ENCODE measurements at regions not wholly inside any gene's neighbourhood (a gene's known extent, or its start where the extent isn't known, plus 50 kb on each side); places are given as distances from the start of the nearest gene placed in this dataset.
"Not testable (repeated sequence)": the region's sequence is repeated elsewhere in the genome, so short reads cannot be mapped to it uniquely, and the experiment has no call there.

GRCh38 chr10:4177791-4178190 is 392.8 kb upstream of the KLF6 start:
- DNase-seq, result no peak

- no peak for DNase-seq
Measured at GRCh38 chr10:4176500-4177281, 391.7 kb upstream of the KLF6 start.

GRCh38 chr10:4174197-4174596 is 389.2 kb upstream of the KLF6 start:
- peak; percentile 34 for DNase-seq

- peak; percentile 6 for DNase-seq
Measured at GRCh38 chr10:4170633-4171314, 385.8 kb upstream of the KLF6 start.

- DNase-seq, result no peak
Measured at GRCh38 chr10:4170181-4170580, 385.2 kb upstream of the KLF6 start.

DNA sequence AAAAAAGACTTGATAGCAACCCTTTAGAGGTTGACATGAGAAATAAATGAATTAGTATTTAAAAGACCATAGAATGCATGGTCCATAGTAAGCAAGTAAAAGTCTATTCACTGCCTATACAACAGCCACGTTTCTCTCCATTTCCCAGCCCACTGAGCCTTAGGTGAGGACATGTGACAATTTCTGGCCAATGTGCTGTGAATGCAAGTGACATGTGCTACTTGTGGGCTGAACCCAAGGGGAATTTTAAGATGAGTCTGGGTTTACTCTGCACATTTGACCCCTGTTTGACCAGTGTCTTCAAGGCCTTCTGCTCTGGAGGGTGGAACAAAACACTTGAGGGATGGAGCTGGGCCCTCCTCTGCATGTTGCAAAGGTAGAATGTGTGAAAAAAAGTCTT is 384.4 kb upstream of the KLF6 start:
- no peak for DNase-seq

DNA sequence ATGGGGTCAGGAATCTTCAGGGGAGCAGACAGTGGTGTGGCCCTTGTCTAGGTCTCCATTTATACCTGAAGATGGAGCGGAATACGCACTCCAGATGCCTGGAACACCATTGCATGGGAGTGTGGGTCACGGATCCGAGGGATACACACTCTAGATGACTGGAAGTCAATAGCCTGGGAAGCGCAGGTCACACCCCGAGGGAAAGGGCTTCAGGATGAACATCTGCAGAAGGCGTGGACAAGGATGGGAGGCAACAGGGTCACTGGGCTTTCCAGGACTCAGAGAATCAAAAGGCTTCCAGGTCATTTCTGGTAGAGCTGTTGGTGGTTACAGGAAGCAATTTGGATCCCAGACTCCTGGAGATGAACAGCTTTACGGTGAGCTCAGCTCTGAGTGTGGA is 382.2 kb upstream of the KLF6 start:
- DNase-seq, result no peak

DNA sequence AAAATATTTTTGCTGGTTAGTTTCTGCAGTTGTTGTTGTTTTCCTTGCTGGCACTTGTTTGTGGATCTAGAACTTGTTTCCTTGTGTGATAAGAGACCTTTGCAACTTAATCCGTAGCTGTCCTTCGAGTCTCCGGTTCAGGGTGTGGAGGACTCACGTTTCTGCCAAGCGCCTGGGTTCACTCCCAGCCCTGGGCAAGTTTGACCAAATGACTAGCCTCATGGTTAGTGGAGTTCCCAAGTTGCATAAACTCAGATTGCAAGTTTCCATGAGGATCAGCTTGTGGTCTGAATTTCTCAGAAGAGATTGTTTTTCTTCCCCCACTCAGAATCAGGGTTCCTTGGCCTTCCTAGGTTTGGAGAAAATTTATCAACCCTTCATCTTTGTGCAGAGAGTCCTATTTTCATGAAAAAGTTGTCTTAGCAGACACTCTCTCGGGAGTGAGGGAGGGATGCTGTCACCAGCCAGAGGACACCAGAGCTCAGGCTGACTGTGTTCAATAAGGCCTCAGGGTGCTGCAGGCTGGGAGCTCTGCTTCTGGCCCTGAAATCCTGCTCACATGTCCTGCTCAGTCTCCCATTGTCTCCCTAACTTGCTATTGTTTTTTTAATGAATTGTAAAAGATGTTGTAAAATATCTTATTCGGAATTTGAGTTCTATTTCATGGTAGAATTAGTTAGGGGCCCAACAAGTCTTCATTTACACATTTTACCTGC is 377.7 kb upstream of the KLF6 start:
- no peak for DNase-seq

- DNase-seq, result no peak
Measured at GRCh38 chr10:4159173-4159572, 374.2 kb upstream of the KLF6 start.

GRCh38 chr10:4154191-4154715 is 369.2 kb upstream of the KLF6 start:
- no peak for DNase-seq

- DNase-seq, result no peak
Measured at GRCh38 chr10:4151466-4151865, 366.5 kb upstream of the KLF6 start.

DNA sequence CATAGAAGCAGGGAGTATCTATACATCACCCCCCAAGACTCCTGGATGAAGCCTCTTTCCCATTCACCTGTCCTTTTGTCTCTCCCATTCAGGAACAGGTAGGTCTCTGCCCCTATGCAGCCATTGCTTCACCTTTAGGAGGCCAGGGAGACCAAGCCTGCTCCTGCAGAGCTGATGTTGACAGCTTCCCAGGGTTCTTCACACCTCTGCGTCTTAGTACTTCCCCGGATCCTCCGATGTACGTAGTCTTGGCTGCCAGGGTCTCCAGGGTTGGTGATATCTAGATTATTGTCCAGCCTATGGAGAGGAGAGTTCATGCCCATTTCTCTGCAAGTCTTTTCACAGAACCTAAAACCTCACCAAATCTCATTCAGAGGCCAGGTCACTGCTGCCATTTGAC is 365.7 kb upstream of the KLF6 start:
- no peak for DNase-seq

DNA sequence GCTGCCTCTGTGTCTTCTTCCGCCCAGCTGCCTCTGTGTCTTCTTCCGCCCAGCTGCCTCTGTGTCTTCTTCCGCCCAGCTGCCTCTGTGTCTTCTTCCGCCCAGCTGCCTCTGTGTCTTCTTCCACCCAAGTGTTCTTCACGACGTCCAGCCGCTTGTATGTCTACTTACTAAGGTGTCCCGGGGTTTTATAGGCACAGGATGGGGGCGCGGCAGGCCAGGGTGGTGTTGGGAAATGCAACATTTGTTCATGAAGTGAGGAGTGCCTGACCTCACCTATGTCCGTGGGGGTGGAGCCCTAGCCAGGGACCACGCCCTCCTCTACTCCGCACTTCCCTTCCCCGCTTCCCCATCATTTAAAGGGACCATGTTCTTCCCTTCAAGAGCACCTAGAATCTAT is 364.5 kb upstream of the KLF6 start:
- not testable (repeated sequence) for DNase-seq

DNA sequence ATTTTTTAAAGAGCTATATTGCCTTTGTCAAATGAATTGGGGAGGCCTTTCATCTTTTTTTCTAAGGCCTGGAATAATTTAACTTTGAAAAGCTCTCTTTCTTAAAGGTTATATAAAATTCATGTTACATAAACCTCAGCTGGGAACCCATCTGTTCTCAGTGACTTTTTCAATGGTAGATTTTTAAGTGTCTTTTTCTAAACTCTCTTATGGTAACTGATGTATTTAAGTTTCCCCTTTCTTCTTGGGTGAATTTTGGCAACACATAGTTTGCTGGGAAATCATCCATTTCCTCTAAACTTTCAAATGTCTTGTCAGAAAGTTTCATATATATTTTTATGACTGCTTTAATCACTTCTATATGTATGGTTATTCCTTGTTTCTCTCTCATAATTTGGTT is 362.2 kb upstream of the KLF6 start:
- DNase-seq, result no peak

- no peak for DNase-seq
Measured at GRCh38 chr10:4144817-4145216, 359.8 kb upstream of the KLF6 start.

- peak; percentile 25 for DNase-seq
Measured at GRCh38 chr10:4141471-4141870, 356.5 kb upstream of the KLF6 start.

DNA sequence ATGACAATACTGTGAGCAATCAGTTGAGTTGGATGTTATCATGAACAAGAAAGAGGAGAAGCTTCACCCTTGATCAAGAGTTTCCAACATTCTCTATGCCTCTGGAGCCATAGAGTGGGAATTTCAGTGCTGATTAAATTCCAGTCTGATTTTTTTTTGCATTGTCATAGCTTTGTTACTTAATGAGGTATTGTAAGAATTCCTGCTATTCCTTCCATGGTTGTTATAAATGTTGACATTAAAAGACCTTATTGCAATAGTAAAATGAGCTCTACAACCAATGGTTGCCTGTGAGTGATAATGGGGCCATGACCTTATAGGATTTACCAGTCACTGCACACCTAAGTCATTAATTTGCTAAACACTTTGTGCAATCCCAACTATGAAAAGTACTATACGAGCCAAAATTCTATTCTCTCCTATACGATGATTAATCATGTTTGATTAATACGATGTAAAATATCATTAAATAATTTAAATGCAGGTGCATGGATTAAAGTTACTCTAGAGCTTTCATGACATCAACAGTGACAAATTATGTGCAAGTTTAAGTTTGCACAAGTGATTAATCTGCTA is 353.2 kb upstream of the KLF6 start:
- DNase-seq, result no peak

DNA sequence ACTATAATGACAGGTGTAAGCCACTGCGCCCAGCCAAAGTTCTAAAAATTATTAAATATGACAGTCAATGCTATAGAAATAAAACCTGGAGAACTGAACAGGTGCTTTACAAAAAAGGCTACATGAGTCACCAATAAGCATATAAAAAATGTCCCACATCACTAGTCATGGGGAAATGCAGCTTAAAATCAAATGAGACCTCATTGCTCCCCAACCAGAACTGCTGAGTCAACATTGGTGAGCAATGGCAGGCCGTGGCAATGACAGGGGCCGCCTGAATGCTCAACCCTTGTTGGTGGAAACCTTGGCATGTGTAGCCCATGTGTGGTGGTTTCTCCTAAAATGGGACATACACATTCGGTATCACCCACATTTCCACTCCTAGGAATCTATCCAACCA is 352.3 kb upstream of the KLF6 start:
- DNase-seq, result no peak

DNA sequence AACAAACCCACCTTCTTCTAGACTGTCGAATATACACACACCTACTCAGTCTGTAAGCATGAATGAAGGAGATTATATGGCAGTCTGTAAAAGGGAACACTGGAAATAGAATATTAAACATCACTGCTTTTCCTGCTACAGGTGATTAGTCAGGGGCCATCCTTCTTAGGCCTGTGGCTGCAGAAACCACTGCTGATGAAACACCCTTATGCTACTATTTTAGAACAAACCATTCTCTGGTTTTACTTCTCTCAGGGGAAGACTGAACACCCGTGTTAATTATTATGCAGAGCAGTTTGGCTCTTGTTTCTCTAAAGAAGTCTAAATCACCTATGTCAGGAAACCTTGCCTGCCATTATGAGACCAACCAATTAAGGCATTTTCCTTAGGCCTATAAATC is 351.1 kb upstream of the KLF6 start:
- DNase-seq, result no peak

GRCh38 chr10:4132216-4132556 is 347.2 kb upstream of the KLF6 start:
- DNase-seq, result no peak

- DNase-seq, result peak; percentile 40
Measured at GRCh38 chr10:4131407-4132215, 346.6 kb upstream of the KLF6 start.

GRCh38 chr10:4130685-4131084 is 345.7 kb upstream of the KLF6 start:
- no peak for DNase-seq

Data from OCI-M1 (cell line).